ENCODE measurements at regions not wholly inside any gene's neighbourhood (a gene's known extent, or its start where the extent isn't known, plus 50 kb on each side); places are given as distances from the start of the nearest gene placed in this dataset.

DNA sequence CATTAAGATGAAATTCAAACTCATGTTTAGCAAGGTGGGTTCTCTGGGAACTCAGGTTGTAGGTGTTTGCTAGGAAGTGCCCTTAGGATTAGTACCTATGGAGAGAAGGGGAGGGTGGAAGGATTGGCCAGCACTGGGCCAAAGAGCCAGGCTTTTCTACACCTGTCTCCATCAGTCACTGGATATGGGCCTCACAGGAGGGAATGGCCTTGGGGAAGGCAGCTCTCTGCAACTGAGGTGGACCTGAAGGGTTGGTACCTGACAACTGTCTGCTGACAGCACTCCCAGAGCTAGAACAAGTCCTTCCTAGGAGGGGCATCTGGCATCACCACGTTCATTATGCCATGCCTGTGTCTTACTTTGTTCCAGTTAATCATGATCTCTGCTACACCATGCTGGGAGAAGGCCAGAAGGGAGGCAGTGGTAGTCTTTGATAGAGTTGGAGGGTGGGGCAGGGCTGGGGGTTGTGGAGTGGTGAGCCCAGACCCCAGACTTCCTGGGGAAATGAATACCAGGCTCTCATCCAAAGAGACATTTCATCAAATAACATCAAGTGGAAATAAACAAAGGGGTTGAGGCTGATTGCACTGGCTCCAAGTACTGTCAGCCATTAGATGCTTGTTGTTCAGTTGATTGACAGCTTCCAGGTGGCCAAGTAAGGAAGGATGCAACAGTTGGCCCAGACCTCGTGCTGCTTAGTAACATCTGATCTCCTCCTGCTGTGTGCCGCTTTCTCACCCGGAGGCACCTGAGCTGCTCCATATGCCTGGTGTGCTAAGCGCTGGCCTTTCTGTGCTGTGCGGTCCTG lies 70.6 kb upstream of the PIK3CG start:
- no peaks in the 10 kb centered on the region for H3K36me3 ChIP-seq
- no peak overlapping the region for H3K27ac ChIP-seq
- TF ChIP-seq, protein P1, sequence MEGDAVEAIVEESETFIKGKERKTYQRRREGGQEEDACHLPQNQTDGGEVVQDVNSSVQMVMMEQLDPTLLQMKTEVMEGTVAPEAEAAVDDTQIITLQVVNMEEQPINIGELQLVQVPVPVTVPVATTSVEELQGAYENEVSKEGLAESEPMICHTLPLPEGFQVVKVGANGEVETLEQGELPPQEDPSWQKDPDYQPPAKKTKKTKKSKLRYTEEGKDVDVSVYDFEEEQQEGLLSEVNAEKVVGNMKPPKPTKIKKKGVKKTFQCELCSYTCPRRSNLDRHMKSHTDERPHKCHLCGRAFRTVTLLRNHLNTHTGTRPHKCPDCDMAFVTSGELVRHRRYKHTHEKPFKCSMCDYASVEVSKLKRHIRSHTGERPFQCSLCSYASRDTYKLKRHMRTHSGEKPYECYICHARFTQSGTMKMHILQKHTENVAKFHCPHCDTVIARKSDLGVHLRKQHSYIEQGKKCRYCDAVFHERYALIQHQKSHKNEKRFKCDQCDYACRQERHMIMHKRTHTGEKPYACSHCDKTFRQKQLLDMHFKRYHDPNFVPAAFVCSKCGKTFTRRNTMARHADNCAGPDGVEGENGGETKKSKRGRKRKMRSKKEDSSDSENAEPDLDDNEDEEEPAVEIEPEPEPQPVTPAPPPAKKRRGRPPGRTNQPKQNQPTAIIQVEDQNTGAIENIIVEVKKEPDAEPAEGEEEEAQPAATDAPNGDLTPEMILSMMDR (IDR thresholded peaks at IDR 0.05): no peak
- H3K27me3 ChIP-seq: no peaks in the 10 kb centered on the region
- no peaks in the 10 kb centered on the region for H3K4me1 ChIP-seq
- intact Hi-C loops (cut with DNase I): no loop called here
- no peak for DNase-seq (ENCODE audit: low spot score in 2 of 2)
- H3K4me3 ChIP-seq: no peak overlapping the region
- no peaks in the 10 kb centered on the region for H3K9me3 ChIP-seq

DNA sequence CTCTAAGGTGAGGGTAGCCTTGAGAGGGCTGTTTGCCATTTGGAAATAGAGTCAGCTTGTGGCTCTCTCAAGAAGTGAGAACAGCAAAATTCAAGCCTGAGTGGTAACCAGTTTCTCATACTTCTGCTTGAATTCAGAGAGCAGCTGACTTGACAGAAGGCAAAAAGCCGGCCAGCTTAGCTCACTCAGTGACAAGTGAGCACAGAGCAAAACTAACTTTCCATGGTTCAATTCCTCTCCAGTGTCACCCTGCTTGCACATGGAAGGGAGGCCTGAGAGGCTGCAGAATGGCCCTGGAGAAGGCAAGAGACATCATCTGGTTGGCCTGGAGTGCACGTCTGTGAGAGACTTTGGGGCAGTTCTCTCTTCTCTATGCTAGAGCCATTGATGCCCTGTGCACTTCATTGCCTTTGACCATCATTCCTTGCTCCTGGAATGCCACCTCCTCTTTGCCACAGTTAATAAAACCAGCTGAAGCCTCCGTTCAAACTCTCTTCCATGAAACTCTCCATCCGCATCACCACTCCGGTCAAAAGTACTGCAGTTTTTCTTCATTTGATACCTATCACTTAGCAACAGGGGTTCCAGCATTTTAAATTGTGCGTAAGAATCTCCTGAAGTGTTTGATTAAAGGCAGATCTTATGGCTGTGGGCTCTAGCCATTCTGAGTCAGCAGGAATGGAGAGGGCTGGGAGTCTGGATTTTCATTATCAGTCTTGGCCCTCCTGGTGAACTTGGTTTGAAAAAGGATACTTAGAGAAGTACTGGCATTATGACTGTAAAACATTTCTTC lies 69.8 kb upstream of the PIK3CG start:
- TF ChIP-seq, protein P1 (IDR thresholded peaks at IDR 0.05): no peak
- DNase-seq (ENCODE audit: low spot score in 2 of 2): no peak
- no peak overlapping the region for H3K27ac ChIP-seq
- H3K36me3 ChIP-seq: no peaks in the 10 kb centered on the region
- H3K27me3 ChIP-seq: no peaks in the 10 kb centered on the region
- H3K9me3 ChIP-seq: no peaks in the 10 kb centered on the region
- no peaks in the 10 kb centered on the region for H3K4me1 ChIP-seq
- intact Hi-C loops (cut with DNase I): no loop called here
- H3K4me3 ChIP-seq: no peak overlapping the region

DNA sequence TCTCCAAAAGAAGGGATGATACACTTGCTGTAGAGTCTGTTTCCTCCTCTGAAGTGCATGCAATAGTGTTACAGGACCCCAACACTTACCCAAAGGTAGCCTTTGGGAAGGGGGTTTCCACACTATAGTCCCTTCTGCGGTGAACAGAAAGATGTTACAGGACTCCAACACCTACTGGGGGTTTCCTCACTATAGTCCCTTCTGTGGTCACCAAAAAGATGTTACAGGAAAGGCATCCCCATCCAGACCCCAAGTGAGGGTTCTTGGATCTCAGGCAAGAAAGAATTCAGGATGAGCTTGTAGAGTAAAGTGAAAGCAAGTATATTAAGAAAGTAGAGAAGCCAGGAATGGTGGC lies 69.2 kb upstream of the PIK3CG start:
- H3K4me1 ChIP-seq: no peaks in the 10 kb centered on the region
- H3K4me3 ChIP-seq: no peak overlapping the region
- no peak for DNase-seq (ENCODE audit: low spot score in 2 of 2)
- no peaks in the 10 kb centered on the region for H3K27me3 ChIP-seq
- no peak overlapping the region for H3K27ac ChIP-seq
- H3K9me3 ChIP-seq: no peaks in the 10 kb centered on the region
- TF ChIP-seq, protein P1 (IDR thresholded peaks at IDR 0.05): no peak
- intact Hi-C loops (cut with DNase I): no loop called here
- no peaks in the 10 kb centered on the region for H3K36me3 ChIP-seq

DNA sequence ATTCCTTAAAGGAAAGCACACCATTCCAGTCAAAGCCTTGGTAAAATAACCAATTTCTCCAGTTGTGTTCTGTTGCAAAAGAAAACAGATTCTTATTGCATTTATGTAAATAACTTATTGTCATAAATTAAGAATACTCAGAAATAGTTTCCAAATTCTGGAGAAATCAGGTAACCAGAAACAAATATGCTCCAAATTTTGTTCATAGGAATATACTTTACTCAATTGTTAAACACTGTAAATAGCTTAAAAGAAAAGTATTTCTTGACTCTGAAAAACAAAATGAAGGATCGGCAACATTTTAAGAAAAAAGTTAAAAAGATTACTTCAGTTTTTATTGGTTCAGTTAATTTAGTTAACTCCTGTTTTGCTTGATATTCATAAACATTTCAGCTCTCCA lies 67.1 kb upstream of the PIK3CG start:
- DNase-seq (ENCODE audit: low spot score in 2 of 2): no peak
- TF ChIP-seq, protein P1 (IDR thresholded peaks at IDR 0.05): no peak
- H3K36me3 ChIP-seq: no peaks in the 10 kb centered on the region
- no peak overlapping the region for H3K27ac ChIP-seq
- H3K9me3 ChIP-seq: no peaks in the 10 kb centered on the region
- H3K27me3 ChIP-seq: no peaks in the 10 kb centered on the region
- intact Hi-C loops (cut with DNase I): no loop called here
- no peak overlapping the region for H3K4me3 ChIP-seq
- no peaks in the 10 kb centered on the region for H3K4me1 ChIP-seq

DNA sequence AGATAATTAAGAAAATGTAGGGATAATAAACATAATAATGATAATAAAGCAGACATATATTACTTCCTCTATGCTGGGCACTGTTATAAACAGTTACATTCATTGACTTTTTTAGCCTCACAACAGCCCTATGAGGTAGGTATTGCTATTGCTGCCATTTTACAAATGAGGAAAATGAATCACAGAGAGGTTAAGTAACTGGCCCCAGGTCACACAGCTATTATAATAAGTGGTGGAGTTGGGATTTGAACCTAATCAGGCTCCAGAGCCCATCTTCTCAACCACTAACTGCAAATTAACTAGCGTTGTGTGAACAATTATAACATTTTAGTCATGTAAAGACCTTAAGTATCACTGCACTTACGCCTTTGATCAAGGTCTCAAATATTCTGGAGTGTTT lies 62.5 kb upstream of the PIK3CG start:
- TF ChIP-seq, protein P1 (IDR thresholded peaks at IDR 0.05): no peak
- intact Hi-C loops (cut with DNase I): no loop called here

More for the DNA sequence above, 62.5 kb upstream of the PIK3CG start:
- no peaks in the 10 kb centered on the region for H3K27me3 ChIP-seq
- no peak overlapping the region for H3K27ac ChIP-seq
- no peak overlapping the region for H3K4me3 ChIP-seq
- no peaks in the 10 kb centered on the region for H3K4me1 ChIP-seq
- no peaks in the 10 kb centered on the region for H3K36me3 ChIP-seq
- no peak for DNase-seq (ENCODE audit: low spot score in 2 of 2)
- H3K9me3 ChIP-seq: no peaks in the 10 kb centered on the region

Measured in ascending aorta (tissue), 2 donors.